ENCODE measurements at regions not wholly inside any gene's neighbourhood (a gene's known extent, or its start where the extent isn't known, plus 50 kb on each side); places are given as distances from the start of the nearest gene placed in this dataset.

- no peak for TF ChIP-seq CTCF (IDR thresholded peaks at IDR 0.05; ENCODE audit: low read depth, low read length)
- TF ChIP-seq EZH2phosphoT487 (IDR thresholded peaks at IDR 0.05; ENCODE audit: low read depth), result no peak
These were observed 355.4 kb upstream of the ZFHX3 start for GRCh38 chr16:73403291-73403690.
